Right renal pelvis (tissue), 4 donors: ENCODE measurements at regions not wholly inside any gene's neighbourhood (a gene's known extent, or its start where the extent isn't known, plus 50 kb on each side); places are given as distances from the start of the nearest gene placed in this dataset.
"Not testable (repeated sequence)": the region's sequence is repeated elsewhere in the genome, so short reads cannot be mapped to it uniquely, and the experiment has no call there.

Source experiments
- DNase-seq, 4 donors: peaks; one replicate each; pipeline ENCODE4 v3.0.0-alpha.2; 2013; ENCODE audit warnings: low read depth in 4 of 4, low spot score in 3 of 4, missing footprints in 1 of 4

DNA sequence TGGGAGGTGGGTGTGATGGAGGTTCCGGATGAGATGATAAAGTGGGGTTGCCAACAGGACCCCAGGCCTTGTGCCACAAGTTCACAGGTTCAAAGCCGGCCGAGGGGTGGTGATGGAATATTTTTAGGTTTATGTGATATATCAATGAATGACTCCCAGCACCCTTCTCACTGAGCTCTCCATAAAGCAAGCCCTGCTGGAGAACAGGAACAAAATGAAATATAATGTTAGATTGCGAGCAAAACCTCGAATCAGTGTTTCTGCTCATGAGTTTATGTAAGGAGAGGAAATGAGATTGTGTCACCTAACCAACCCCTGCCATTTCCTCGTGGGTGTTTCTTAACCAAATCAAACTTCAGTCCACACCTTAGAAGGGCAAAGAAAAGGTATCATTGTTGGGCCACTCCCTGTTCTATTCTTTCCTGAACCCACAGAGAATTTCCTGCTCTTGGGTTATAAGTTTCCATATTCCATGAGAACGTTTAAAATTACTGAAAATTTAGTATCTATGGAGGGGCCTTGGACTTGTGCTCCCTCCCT is 192.2 kb upstream of the EXOC2 start:
- no peak for DNase-seq

DNA sequence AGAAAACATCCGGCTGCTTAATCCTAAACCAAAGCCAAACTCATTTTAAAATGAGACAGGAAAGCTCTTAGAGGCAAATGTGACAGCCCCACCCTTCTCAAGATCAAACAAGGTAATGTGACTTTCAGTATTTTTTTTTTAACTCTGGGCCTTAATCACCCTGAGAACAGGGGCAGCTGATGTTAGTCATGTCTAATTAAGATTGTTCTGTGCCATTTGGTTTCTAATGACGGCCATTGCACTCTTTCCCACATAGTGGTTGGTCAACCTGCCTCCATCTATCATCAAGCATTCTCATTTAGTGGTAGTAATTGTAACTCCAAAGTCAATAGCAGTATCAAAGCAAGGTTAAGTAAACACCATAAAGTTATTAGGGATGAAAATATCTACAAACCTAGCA is 191.6 kb upstream of the EXOC2 start:
- DNase-seq, result no peak

DNA sequence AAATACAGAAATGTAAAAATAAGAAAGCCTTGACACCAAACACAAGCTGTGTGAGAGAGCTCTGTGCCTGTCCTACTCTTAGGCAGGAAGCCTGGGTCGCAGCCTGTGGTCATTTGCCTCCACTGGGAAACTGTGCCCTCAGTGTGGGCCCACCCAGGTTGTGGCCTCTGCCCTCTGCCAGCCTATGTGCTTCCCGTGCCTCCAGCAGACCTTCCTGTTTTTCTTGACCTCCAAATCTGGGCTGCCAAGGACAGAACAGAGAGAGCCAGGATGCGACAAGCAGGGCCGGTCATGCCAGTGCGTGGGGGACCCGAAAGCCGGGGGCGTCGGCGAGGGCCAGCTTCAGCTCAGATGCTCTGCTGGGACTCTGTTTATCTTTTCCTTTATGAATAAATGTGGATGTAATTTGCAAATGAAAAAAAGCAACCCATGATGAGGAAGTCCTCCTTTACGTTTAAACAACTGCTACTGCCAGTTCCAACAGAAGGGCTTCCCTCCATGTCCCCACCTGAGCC is 189.2 kb upstream of the EXOC2 start:
- DNase-seq, result no peak

- no peak for DNase-seq
Observed at GRCh38 chr6:878179-878578, 185.2 kb upstream of the EXOC2 start.

GRCh38 chr6:875012-875411 is 182.1 kb upstream of the EXOC2 start:
- no peak for DNase-seq

- no peak for DNase-seq
Observed at GRCh38 chr6:872570-873125, 179.7 kb upstream of the EXOC2 start.

DNA sequence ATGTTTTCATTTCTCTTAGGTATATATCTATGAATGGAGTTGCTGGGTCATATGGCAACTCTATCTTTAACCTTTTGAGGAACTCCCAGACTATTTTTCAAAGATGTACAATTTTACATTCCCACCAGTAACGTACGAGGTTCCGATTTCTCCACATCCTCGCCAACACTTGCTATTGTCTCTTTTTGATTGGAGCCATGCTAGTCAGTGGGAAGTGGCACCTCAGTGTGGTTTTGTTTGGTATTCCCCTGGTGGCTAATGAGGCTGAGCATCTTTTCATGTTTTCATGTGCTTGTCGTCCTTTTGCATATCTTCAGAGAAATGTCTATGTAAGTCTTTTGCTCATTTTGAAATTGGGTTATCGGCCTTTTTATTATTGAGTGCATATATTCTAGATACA is 178.6 kb upstream of the EXOC2 start:
- DNase-seq, result no peak

DNA sequence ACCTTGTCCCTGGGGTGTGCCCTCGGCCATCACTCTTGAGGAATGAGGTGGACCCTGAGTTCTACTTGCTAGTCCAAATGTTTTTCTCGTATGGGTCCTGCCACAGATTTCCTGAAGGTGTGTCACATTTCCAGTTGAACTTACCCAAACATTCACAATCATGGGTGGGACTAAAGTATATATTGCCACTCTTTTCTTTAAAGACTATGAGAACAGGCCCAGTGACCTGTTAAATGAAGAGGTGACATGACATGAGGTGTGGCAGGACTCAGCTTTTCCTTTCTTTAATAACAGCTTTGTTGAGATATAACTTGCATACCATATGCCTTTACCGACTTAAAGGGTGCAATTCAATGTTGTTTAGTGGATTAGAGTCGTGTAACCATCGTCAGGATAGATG is 177.2 kb upstream of the EXOC2 start:
- DNase-seq, result no peak

- no peak for DNase-seq
Observed at GRCh38 chr6:868201-868600, 175.3 kb upstream of the EXOC2 start.

DNA sequence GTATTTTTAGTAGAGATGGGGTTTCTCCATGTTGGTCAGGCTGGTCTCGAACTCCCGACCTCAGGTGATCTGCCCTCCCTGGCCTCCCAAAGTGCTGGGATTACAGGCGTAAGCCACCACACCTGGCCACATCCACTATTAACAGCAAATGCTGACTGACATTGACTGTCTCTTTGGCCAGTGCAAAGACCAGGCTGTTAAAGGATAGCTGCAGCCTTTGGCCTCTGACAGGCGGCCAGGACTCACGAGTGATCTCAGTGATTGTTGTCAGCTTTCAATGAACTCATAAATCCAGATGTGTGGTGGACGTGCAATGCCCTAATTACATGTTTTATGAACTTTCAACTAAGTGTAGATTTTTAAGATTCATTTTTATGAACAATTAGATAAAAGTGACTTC is 174.4 kb upstream of the EXOC2 start:
- DNase-seq, result no peak

- no peak for DNase-seq
Observed at GRCh38 chr6:866316-866715, 173.4 kb upstream of the EXOC2 start.

GRCh38 chr6:865846-866245 is 172.9 kb upstream of the EXOC2 start:
- DNase-seq, result no peak

DNA sequence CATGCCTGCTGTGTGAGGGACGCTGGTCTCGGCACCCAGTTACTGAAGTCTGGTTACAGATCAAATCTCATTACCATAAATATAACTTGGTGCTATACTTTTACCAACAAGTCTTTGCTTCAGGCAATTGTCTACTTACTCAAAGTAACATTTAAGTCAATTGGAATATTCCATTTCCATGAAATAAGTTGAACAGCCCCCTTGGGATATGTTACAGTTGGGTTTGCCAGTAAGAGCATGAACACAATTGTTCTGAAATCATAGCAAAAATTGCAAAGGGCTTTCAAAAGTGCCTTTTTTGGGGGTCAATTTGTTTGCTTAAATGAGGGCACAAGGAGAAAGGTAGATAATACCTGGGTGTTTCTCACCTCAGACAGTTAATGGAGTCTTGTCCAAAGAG is 170.9 kb upstream of the EXOC2 start:
- DNase-seq, result no peak

DNA sequence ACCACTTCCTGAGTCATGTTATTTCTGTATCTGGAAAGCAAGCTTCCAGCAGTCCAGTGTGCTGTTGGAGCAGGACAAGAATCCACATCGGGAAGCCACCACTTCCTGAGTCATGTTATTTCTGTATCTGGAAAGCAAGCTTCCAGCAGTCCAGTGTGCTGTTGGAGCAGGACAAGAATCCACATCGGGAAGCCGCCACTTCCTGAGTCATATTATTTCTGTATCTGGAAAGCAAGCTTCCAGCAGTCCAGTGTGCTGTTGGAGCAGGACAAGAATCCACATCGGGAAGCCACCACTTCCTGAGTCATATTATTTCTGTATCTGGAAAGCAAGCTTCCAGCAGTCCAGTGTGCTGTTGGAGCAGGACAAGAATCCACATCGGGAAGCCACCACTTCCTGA is 170.2 kb upstream of the EXOC2 start:
- not testable (repeated sequence) for DNase-seq

DNA sequence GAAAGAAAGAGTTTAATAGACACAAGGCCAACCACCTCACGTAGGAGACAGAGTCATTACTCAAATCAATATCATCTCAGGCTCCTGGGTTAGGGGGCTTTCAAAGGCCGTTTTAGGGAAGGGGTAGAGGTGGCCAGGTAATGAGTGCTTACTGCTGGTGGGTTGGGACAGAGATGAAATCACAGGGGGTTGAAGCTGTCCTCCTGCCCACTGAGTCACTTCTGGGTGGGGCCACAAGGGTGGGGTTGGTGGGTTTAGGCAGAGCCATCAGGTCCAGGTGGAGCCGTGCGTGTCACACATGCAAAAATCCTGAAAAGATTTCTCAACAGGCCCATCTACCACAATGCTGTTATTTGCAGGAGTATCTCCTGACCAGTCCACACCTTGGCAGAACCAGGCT is 167.0 kb upstream of the EXOC2 start:
- no peak for DNase-seq

GRCh38 chr6:854406-855118 is 161.6 kb upstream of the EXOC2 start:
- DNase-seq, result no peak

DNA sequence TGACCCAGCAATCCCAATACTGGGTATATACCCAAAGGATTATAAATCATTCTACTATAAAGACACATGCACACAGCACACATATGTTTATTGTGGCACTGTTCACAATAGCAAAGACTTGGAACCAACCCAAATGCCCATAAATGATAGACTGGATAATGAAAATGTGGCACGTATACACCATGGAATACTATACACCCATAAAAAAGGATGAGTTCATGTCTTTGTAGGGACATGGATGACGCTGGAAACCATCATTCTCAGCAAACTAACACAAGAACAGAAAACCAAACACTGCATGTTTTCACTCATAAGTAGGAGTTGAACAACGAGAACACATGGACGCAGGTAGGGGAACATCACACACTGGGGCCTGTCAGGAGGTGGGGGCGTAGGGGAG is 159.3 kb upstream of the EXOC2 start:
- DNase-seq, result not testable (repeated sequence)

DNA sequence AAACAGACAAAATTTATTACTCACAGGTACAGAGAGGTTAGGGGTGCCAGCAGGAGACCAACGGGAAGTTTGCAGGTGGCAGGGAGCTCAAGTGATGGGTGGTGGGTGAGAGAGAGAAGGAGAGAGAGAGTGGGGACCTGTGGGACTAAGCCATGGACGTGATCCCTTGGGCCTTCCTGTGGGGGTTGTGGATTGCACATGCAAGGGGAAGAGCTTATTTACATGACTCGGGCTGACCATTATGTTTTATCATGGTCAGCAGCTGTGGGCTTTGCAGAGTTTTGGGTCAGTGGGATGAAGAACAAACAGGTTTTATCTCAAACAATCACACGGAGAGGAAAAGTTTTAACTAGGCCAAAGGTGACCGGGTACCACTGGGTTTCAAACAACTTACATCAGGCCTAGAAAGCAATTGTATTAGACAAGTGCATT is 156.2 kb upstream of the EXOC2 start:
- DNase-seq, result no peak

GRCh38 chr6:845566-845965 is 152.6 kb upstream of the EXOC2 start:
- DNase-seq, result no peak

DNA sequence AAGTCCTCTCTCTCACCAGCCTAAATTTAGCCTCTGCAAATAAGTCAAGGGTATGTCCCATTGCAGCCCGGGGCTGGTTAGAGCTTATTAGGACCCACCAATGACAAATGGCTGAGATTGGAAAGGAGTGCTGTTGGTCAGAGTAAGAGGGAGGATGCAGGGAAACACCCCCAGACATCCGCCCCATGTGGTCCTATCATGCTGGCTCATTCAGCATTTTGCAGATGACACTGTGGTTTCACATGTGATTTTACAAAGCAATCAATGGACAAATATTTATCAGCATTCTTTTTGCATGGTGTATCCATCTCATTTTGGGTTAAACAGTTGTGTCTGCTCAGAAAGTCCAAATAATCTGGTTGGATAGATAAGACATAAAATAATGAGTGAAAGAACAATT is 152.2 kb upstream of the EXOC2 start:
- DNase-seq, result no peak

DNA sequence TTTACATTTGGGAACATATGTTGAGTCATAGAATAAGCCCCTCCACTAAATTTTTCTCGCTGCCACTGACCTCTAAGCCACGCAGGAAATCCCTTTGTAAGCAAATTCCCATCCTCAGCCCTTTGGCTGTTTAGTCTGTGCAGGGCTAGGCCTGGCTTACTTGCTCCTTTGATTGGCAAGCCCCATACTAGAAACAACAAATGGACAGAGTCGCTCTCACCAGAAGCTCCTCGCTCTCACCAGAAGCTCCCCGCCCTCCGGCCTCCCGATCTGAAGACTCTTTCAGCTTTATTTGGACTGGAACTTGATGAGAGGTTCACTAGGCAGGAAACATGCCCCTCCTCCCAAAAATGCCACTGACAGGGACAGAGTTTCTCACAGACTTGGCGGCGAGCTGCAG is 149.2 kb upstream of the EXOC2 start:
- DNase-seq, result no peak

GRCh38 chr6:841569-841968 is 148.6 kb upstream of the EXOC2 start:
- DNase-seq, result no peak
